Adrenal gland (tissue), 5 donors: ENCODE measurements at regions not wholly inside any gene's neighbourhood (a gene's known extent, or its start where the extent isn't known, plus 50 kb on each side); places are given as distances from the start of the nearest gene placed in this dataset.

Source experiments
- POLR2A ChIP-seq, 2 donors: fragments of 450-650 bp; IDR thresholded peaks; one replicate each; pipeline ENCODE4 v1.6.1; 2017; ENCODE audit warnings: antibody characterized with exemption in 2 of 2, mild to moderate bottlenecking in 2 of 2, moderate library complexity in 1 of 2
- TF ChIP-seq, protein P1 (sequence below), 6 experiments: fragments of 450-650 bp in 4 of 6; fragments of 200-600 bp in 2 of 6; sonication (generic) in 1 of 6; IDR thresholded peaks; 1 replicate in 5 of 6; 2 replicates in 1 of 6; pipeline versions ENCODE4 v1.5.1 to v1.8.0; 2016 to 2021; ENCODE audit warnings: antibody characterized with exemption in 6 of 6, mild to moderate bottlenecking in 2 of 6, moderate library complexity in 1 of 6
- donor health status: DM: no; HTN: no; CAD: no.

GRCh38 chr11:127223026-127223425, 222.5 kb upstream of the KIRREL3 start:
- TF ChIP-seq, protein P1, sequence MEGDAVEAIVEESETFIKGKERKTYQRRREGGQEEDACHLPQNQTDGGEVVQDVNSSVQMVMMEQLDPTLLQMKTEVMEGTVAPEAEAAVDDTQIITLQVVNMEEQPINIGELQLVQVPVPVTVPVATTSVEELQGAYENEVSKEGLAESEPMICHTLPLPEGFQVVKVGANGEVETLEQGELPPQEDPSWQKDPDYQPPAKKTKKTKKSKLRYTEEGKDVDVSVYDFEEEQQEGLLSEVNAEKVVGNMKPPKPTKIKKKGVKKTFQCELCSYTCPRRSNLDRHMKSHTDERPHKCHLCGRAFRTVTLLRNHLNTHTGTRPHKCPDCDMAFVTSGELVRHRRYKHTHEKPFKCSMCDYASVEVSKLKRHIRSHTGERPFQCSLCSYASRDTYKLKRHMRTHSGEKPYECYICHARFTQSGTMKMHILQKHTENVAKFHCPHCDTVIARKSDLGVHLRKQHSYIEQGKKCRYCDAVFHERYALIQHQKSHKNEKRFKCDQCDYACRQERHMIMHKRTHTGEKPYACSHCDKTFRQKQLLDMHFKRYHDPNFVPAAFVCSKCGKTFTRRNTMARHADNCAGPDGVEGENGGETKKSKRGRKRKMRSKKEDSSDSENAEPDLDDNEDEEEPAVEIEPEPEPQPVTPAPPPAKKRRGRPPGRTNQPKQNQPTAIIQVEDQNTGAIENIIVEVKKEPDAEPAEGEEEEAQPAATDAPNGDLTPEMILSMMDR (IDR thresholded peaks at IDR 0.05) = no peak
- no peak for TF ChIP-seq POLR2A (IDR thresholded peaks at IDR 0.05)
